HL-60 (cell line): ENCODE measurements at regions not wholly inside any gene's neighbourhood (a gene's known extent, or its start where the extent isn't known, plus 50 kb on each side); places are given as distances from the start of the nearest gene placed in this dataset.

Experiments used
- DNase-seq, 2 experiments: peaks; one replicate each; pipeline ENCODE4 v3.0.0-alpha.2; 2010 to 2020; ENCODE audit warnings: low read depth in 1 of 2, low spot score in 1 of 2
- H3K27ac ChIP-seq: fragments of 250-450 bp; sonication (Bioruptor Pico); replicated peaks from 2 replicates; pipeline ENCODE4 v1.5.1; 2020; ENCODE audit warnings: mild to moderate bottlenecking, moderate library complexity
- H3K27me3 ChIP-seq: fragments of 250-450 bp; sonication (Bioruptor Pico); 2 replicates; pipeline ENCODE4 v1.5.1; 2021; ENCODE audit warnings: mild to moderate bottlenecking, moderate library complexity; ENCODE audit not compliant: insufficient read depth, poor library complexity, severe bottlenecking
- H3K4me3 ChIP-seq: replicated peaks from 2 replicates; pipeline ENCODE4 v1.5.1; 2011; ENCODE audit warnings: mild to moderate bottlenecking, control low read depth, low read length; ENCODE audit not compliant: insufficient read depth
- GABPA ChIP-seq: IDR thresholded peaks from 2 replicates; pipeline ENCODE4 v1.6.1; 2012; ENCODE audit warnings: low read depth
- POLR2AphosphoS5 ChIP-seq: IDR thresholded peaks from 2 replicates; pipeline ENCODE4 v1.6.1; 2012; ENCODE audit warnings: low read depth
- SPI1 ChIP-seq: IDR thresholded peaks from 2 replicates; pipeline ENCODE4 v1.6.1; 2012; ENCODE audit warnings: low read depth, mild to moderate bottlenecking, borderline replicate concordance
- TF ChIP-seq, protein P1 (sequence below): IDR thresholded peaks from one replicate; pipeline ENCODE4 v1.5.1; 2011; ENCODE audit warnings: low read length, control low read depth, inconsistent platforms; ENCODE audit not compliant: insufficient read depth
- TF ChIP-seq, protein P2 (sequence below): IDR thresholded peaks from 2 replicates; pipeline ENCODE4 v1.6.1; 2012; ENCODE audit warnings: low read depth; ENCODE audit not compliant: insufficient replicate concordance

DNA sequence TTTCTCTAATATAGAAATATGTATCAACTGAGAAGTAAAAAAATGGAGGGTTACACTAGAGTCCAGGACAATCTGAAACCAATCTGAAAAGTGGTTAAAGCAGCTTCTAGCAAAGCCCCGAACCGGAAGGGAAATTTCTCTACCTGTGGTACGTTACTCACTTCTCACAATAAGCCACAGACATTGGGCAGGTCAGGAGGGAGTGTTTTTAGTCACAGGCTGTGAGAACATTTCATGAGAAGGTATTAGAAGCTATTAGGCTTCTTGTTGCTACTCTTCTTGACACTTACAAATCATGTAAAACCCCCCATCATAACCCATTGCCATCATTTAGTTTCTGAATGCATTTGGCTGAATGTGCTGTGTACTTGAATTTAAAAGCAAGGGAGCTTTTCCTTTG lies 120.9 kb downstream of the NUFIP1 start:
- TF ChIP-seq, protein P1, sequence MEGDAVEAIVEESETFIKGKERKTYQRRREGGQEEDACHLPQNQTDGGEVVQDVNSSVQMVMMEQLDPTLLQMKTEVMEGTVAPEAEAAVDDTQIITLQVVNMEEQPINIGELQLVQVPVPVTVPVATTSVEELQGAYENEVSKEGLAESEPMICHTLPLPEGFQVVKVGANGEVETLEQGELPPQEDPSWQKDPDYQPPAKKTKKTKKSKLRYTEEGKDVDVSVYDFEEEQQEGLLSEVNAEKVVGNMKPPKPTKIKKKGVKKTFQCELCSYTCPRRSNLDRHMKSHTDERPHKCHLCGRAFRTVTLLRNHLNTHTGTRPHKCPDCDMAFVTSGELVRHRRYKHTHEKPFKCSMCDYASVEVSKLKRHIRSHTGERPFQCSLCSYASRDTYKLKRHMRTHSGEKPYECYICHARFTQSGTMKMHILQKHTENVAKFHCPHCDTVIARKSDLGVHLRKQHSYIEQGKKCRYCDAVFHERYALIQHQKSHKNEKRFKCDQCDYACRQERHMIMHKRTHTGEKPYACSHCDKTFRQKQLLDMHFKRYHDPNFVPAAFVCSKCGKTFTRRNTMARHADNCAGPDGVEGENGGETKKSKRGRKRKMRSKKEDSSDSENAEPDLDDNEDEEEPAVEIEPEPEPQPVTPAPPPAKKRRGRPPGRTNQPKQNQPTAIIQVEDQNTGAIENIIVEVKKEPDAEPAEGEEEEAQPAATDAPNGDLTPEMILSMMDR, result no peak
- TF ChIP-seq, protein P2, sequence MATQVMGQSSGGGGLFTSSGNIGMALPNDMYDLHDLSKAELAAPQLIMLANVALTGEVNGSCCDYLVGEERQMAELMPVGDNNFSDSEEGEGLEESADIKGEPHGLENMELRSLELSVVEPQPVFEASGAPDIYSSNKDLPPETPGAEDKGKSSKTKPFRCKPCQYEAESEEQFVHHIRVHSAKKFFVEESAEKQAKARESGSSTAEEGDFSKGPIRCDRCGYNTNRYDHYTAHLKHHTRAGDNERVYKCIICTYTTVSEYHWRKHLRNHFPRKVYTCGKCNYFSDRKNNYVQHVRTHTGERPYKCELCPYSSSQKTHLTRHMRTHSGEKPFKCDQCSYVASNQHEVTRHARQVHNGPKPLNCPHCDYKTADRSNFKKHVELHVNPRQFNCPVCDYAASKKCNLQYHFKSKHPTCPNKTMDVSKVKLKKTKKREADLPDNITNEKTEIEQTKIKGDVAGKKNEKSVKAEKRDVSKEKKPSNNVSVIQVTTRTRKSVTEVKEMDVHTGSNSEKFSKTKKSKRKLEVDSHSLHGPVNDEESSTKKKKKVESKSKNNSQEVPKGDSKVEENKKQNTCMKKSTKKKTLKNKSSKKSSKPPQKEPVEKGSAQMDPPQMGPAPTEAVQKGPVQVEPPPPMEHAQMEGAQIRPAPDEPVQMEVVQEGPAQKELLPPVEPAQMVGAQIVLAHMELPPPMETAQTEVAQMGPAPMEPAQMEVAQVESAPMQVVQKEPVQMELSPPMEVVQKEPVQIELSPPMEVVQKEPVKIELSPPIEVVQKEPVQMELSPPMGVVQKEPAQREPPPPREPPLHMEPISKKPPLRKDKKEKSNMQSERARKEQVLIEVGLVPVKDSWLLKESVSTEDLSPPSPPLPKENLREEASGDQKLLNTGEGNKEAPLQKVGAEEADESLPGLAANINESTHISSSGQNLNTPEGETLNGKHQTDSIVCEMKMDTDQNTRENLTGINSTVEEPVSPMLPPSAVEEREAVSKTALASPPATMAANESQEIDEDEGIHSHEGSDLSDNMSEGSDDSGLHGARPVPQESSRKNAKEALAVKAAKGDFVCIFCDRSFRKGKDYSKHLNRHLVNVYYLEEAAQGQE, result no peak
- TF ChIP-seq POLR2AphosphoS5, result no peak
- TF ChIP-seq GABPA, result no peak
- TF ChIP-seq SPI1, result no peak
- Histone ChIP-seq H3K27me3 (peaks cover 2% of the 10 kb centered on the region), H3K4me3 (no peak overlapping the region), H3K27ac (no peak overlapping the region)
- DNase-seq, result no peak

DNA sequence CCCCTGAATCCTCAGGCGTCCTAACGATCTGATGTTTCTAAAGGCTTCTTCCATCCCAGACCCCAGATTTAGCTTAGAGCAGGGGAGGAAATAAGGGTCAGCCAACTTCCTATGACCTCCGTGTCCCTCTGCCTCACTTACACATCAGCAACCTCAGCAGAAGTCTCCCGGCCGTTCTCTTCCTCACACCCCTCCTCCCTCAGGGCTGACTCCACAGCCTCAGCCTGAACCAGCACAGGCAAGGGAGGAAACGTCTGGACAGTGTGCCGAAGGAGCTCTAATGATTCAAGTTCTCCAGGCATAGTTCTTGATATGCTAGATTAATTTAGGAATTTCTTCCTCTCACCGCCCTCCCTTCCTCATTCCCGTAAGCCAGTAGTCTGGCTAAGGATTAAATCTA lies 121.4 kb downstream of the NUFIP1 start:
- Histone ChIP-seq H3K4me3 (no peak overlapping the region), H3K27ac (no peak overlapping the region), H3K27me3 (peaks cover 2% of the 10 kb centered on the region)
- no peak for DNase-seq
- TF ChIP-seq, protein P1, result no peak
- TF ChIP-seq SPI1 (no peak), POLR2AphosphoS5 (no peak), GABPA (no peak)
- TF ChIP-seq, protein P2, result no peak

DNA sequence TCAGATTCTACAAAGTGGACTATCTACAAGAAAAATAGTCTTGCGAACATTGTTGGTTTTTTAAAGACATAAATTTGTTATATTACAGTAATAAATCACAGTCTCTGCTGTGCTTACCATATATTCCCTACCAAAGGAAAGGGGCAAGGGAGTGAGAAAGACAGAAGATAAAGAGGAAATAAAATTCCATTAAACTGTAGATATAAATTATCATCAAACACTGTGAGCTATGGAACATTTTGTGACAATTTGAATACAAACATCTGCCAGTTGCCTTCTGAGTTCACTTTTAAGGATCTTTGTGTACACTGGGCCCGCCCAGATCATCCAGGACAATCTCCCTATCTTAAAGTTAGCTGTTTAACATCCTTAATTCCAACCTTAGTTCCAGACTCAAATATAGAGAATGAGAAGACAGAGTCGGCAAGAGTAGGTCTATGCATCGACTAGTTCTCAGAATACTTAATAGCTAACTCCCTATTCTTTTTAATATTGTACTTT lies 122.8 kb downstream of the NUFIP1 start:
- TF ChIP-seq, protein P1, result no peak
- TF ChIP-seq SPI1 (no peak), GABPA (no peak), POLR2AphosphoS5 (no peak)
- TF ChIP-seq, protein P2, result no peak
- Histone ChIP-seq H3K27ac (no peak overlapping the region), H3K27me3 (peaks cover 2% of the 10 kb centered on the region), H3K4me3 (no peak overlapping the region)
- DNase-seq, result no peak
